22Rv1 (cell line): ENCODE measurements at regions not wholly inside any gene's neighbourhood (a gene's known extent, or its start where the extent isn't known, plus 50 kb on each side); places are given as distances from the start of the nearest gene placed in this dataset.
"Not testable (repeated sequence)": the region's sequence is repeated elsewhere in the genome, so short reads cannot be mapped to it uniquely, and the experiment has no call there.

Experiments used
- H3K27ac ChIP-seq: fragments of 450-650 bp; 2 replicates; pipeline ENCODE4 v1.5.1; 2017
- CTCF ChIP-seq: fragments of 450-650 bp; IDR thresholded peaks from 2 replicates; pipeline ENCODE4 v1.5.1; 2017; ENCODE audit warnings: mild to moderate bottlenecking
- ZFX ChIP-seq: fragments of 450-650 bp; IDR thresholded peaks from 2 replicates; pipeline ENCODE4 v1.6.1; 2017; ENCODE audit warnings: antibody characterized with exemption, borderline replicate concordance

- no peak overlapping the region for H3K27ac ChIP-seq
- no peak for TF ChIP-seq ZFX
- no peak for TF ChIP-seq CTCF
Measured at GRCh38 chr4:189215574-189215973, 725.1 kb upstream of the FRG1 start.

GRCh38 chr4:189221691-189222090 is 719.0 kb upstream of the FRG1 start:
- no peak for TF ChIP-seq ZFX
- no peak for TF ChIP-seq CTCF
- H3K27ac ChIP-seq, result no peak overlapping the region

- TF ChIP-seq CTCF, result no peak
- no peak for TF ChIP-seq ZFX
- no peak overlapping the region for H3K27ac ChIP-seq
Measured at GRCh38 chr4:189228726-189229125, 711.9 kb upstream of the FRG1 start.

- H3K27ac ChIP-seq, result no peak overlapping the region
- TF ChIP-seq CTCF (no peak), ZFX (no peak)
Measured at GRCh38 chr4:189232274-189232673, 708.4 kb upstream of the FRG1 start.

GRCh38 chr4:189233754-189234153 is 706.9 kb upstream of the FRG1 start:
- not testable (repeated sequence) for H3K27ac ChIP-seq

DNA sequence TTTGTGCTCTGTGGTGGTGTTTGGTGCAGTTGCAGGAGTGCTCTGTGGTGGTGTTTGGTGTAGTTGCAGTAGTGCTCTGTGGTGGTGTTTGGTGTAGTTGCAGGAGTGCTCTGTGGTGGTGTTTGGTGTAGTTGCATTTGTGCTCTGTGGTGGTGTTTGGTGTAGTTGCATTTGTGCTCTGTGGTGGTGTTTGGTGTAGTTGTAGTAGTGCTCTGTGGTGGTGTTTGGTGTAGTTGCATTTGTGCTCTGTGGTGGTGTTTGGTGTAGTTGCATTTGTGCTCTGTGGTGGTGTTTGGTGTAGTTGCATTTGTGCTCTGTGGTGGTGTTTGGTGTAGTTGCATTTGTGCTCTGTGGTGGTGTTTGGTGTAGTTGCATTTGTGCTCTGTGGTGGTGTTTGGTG is 705.7 kb upstream of the FRG1 start:
- H3K27ac ChIP-seq, result not testable (repeated sequence)

GRCh38 chr4:189235599-189235998 is 705.1 kb upstream of the FRG1 start:
- TF ChIP-seq CTCF, result no peak
- TF ChIP-seq ZFX, result no peak
- no peak overlapping the region for H3K27ac ChIP-seq

DNA sequence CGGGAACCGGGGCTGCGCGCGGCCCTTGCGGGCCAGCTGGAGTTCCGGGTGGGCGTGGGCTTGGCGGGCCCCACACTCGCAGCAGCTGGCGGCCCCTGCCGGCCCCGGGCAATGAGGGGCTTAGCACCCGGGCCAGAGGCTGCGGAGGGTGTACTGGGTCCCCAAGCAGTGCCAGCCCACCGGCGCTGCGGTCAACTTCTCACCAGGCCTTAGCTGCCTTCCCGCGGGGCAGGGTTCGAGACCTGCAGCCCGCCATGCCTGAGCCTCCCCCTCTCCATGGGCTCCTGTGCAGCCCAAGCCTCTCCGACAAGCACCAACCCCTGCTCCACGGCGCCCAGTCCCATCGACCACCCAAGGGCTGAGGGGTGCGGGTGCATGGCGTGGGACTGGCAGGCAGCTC is 704.4 kb upstream of the FRG1 start:
- H3K27ac ChIP-seq, result not testable (repeated sequence)

DNA sequence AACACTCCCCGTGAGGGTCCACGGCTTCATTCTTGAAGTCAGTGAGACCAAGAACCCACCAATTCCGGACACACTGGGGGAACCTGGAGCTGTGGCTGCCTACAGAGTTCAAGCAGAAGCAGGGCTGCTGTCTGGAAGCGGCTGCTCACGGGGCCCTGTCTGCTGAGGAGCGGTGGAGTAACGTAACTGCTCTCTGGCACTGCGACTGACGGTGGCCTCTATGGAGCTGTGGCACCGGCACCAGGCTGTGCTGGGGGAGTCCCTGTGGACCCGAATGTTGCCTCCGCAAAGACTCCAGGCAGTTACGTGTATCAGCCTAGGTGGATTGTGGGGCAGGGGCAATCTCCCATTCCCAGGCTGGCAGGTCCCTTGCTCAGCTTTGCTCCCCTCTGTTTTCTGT is 703.3 kb upstream of the FRG1 start:
- TF ChIP-seq CTCF (no peak), ZFX (no peak)
- no peak overlapping the region for H3K27ac ChIP-seq
